Thyroid gland (tissue), 4 donors: ENCODE measurements at regions not wholly inside any gene's neighbourhood (a gene's known extent, or its start where the extent isn't known, plus 50 kb on each side); places are given as distances from the start of the nearest gene placed in this dataset.

Experiments used
- DNase-seq, 2 donors: peaks; one replicate each; pipeline ENCODE4 v3.0.0-alpha.2; 2019
- H3K27ac ChIP-seq, 3 donors: fragments of 200-600 bp; sonication (generic); 1 replicate in 2 of 3; 2 replicates in 1 of 3; pipeline ENCODE4 v1.5.1; 2016 to 2019; ENCODE audit warnings: mild to moderate bottlenecking in 1 of 3, moderate library complexity in 1 of 3
- H3K27me3 ChIP-seq: fragments of 200-600 bp; sonication (generic); one replicate; pipeline ENCODE4 v1.5.1; 2019
- H3K36me3 ChIP-seq, 2 donors: fragments of 200-600 bp; sonication (generic); one replicate each; pipeline ENCODE4 v1.5.1; 2016 to 2019
- H3K4me1 ChIP-seq, 2 donors: fragments of 200-600 bp; sonication (generic); one replicate each; pipeline ENCODE4 v1.5.1; 2017 to 2019
- H3K4me3 ChIP-seq, 3 donors: fragments of 200-600 bp; sonication (generic); replicated peaks in 1 of 3; 1 replicate in 2 of 3; 2 replicates in 1 of 3; pipeline ENCODE4 v1.5.1; 2016; ENCODE audit warnings: mild to moderate bottlenecking in 1 of 3
- H3K9me3 ChIP-seq: fragments of 200-600 bp; sonication (generic); one replicate; pipeline ENCODE4 v1.5.1; 2017
- CTCF ChIP-seq, 6 experiments: fragments of 200-600 bp in 3 of 6; fragments of 450-650 bp in 3 of 6; sonication (generic) in 3 of 6; IDR thresholded peaks; one replicate each; pipeline ENCODE4 v1.5.1; 2016 to 2019; ENCODE audit warnings: antibody characterized with exemption in 6 of 6, mild to moderate bottlenecking in 2 of 6, inconsistent platforms in 1 of 6, moderate library complexity in 1 of 6
- POLR2A ChIP-seq, 2 donors: fragments of 450-650 bp; IDR thresholded peaks; one replicate each; pipeline ENCODE4 v1.6.1; 2017; ENCODE audit warnings: antibody characterized with exemption in 2 of 2, mild to moderate bottlenecking in 2 of 2, moderate library complexity in 1 of 2
- whole genome bisulfite sequencing, 2 donors: methylation state at CpG; one replicate each; pipeline ENCODE4 v1.1.5; 2017; 5-methylcytosine and 5-hydroxymethylcytosine counted together
- intact Hi-C: fragments of 100-400 bp; cut with DNase I; formaldehyde crosslinking; loops from one replicate; pipeline ENCODE4 v1.15.1; 2023

- 69 to 72% methylated on average over 2 of the region's 2 CpGs for WGBS, 2 donors
- intact Hi-C loops: no loop called here
- TF ChIP-seq POLR2A (IDR thresholded peaks at IDR 0.05): no peak
- Histone ChIP-seq H3K27me3 (no peaks in the 10 kb centered on the region), H3K36me3 (no peaks in the 10 kb centered on the region), H3K9me3 (no peaks in the 10 kb centered on the region), H3K4me1 (peaks cover 0 to 14% of the 10 kb centered on the region in 2 donors), H3K27ac (no peak overlapping the region), H3K4me3 (no peak overlapping the region)
- DNase-seq: no peak
Observed at GRCh38 chr13:36571444-36571843, 102.4 kb upstream of the SERTM1 start.

- no peaks in the 10 kb centered on the region for H3K36me3 ChIP-seq
- H3K4me1 ChIP-seq: no peaks in the 10 kb centered on the region
- H3K27ac ChIP-seq: no peak overlapping the region
- H3K4me3 ChIP-seq: no peak overlapping the region
- DNase-seq: no peak
- TF ChIP-seq CTCF (IDR thresholded peaks at IDR 0.05): no peak
- no peak for TF ChIP-seq POLR2A (IDR thresholded peaks at IDR 0.05)
- H3K9me3 ChIP-seq: no peaks in the 10 kb centered on the region
- intact Hi-C loops: no loop called here
- no peaks in the 10 kb centered on the region for H3K27me3 ChIP-seq
Observed at GRCh38 chr13:36582977-36583376, 90.8 kb upstream of the SERTM1 start.

GRCh38 chr13:36599641-36600040 is 74.2 kb upstream of the SERTM1 start:
- H3K27ac ChIP-seq: no peak overlapping the region
- WGBS, 2 donors: 83 to 89% methylated on average over 3 of the region's 3 CpGs
- H3K27me3 ChIP-seq: no peaks in the 10 kb centered on the region
- no peaks in the 10 kb centered on the region for H3K9me3 ChIP-seq
- TF ChIP-seq CTCF (IDR thresholded peaks at IDR 0.05): no peak
- no peak for TF ChIP-seq POLR2A (IDR thresholded peaks at IDR 0.05)
- no peaks in the 10 kb centered on the region for H3K4me1 ChIP-seq
- intact Hi-C loops: no loop called here
- no peak for DNase-seq
- no peaks in the 10 kb centered on the region for H3K36me3 ChIP-seq
- H3K4me3 ChIP-seq: no peak overlapping the region

GRCh38 chr13:36601186-36601585 is 72.6 kb upstream of the SERTM1 start:
- no peaks in the 10 kb centered on the region for H3K9me3 ChIP-seq
- no peaks in the 10 kb centered on the region for H3K36me3 ChIP-seq
- no peaks in the 10 kb centered on the region for H3K27me3 ChIP-seq
- WGBS, 2 donors: 79 to 93% methylated on average over 2 of the region's 2 CpGs
- no peaks in the 10 kb centered on the region for H3K4me1 ChIP-seq
- H3K27ac ChIP-seq: no peak overlapping the region
- TF ChIP-seq POLR2A (IDR thresholded peaks at IDR 0.05) (no peak), CTCF (IDR thresholded peaks at IDR 0.05) (no peak)
- no peak overlapping the region for H3K4me3 ChIP-seq
- no peak for DNase-seq
- intact Hi-C loops: no loop called here

- TF ChIP-seq POLR2A (IDR thresholded peaks at IDR 0.05): no peak
- no peak for TF ChIP-seq CTCF (IDR thresholded peaks at IDR 0.05)
- no peak overlapping the region for H3K4me3 ChIP-seq
- no peaks in the 10 kb centered on the region for H3K4me1 ChIP-seq
- DNase-seq: no peak
- H3K9me3 ChIP-seq: no peaks in the 10 kb centered on the region
- intact Hi-C loops: no loop called here
- H3K36me3 ChIP-seq: no peaks in the 10 kb centered on the region
- WGBS, 2 donors: 86 to 89% methylated on average over 2 of the region's 2 CpGs
- H3K27ac ChIP-seq: no peak overlapping the region
- H3K27me3 ChIP-seq: no peaks in the 10 kb centered on the region
Observed at GRCh38 chr13:36606060-36606459, 67.8 kb upstream of the SERTM1 start.

- intact Hi-C loops: no loop called here
- H3K4me3 ChIP-seq: no peak overlapping the region
- DNase-seq: no peak
- 81 to 85% methylated on average over 4 of the region's 4 CpGs for WGBS, 2 donors
- no peak for TF ChIP-seq CTCF (IDR thresholded peaks at IDR 0.05)
- TF ChIP-seq POLR2A (IDR thresholded peaks at IDR 0.05): no peak
- H3K27me3 ChIP-seq: no peaks in the 10 kb centered on the region
- no peaks in the 10 kb centered on the region for H3K36me3 ChIP-seq
- no peaks in the 10 kb centered on the region for H3K4me1 ChIP-seq
- H3K9me3 ChIP-seq: no peaks in the 10 kb centered on the region
- no peak overlapping the region for H3K27ac ChIP-seq
Observed at GRCh38 chr13:36608474-36608873, 65.3 kb upstream of the SERTM1 start.
